Cerebellar cortex (tissue), 1 donor: ENCODE measurements at regions not wholly inside any gene's neighbourhood (a gene's known extent, or its start where the extent isn't known, plus 50 kb on each side); places are given as distances from the start of the nearest gene placed in this dataset.
"Not testable (repeated sequence)": the region's sequence is repeated elsewhere in the genome, so short reads cannot be mapped to it uniquely, and the experiment has no call there.

ENCODE experiments used
- DNase-seq: peaks from one replicate; pipeline ENCODE4 v3.0.0-alpha.2; 2015; ENCODE audit warnings: low spot score

- DNase-seq = no peak
These were observed 55.0 kb upstream of the CXXC4 start for GRCh38 chr4:104549736-104550135.

GRCh38 chr4:104559502-104559901 is 64.8 kb upstream of the CXXC4 start:
- DNase-seq = no peak

GRCh38 chr4:104571341-104571740 is 76.6 kb upstream of the CXXC4 start:
- no peak for DNase-seq

DNA sequence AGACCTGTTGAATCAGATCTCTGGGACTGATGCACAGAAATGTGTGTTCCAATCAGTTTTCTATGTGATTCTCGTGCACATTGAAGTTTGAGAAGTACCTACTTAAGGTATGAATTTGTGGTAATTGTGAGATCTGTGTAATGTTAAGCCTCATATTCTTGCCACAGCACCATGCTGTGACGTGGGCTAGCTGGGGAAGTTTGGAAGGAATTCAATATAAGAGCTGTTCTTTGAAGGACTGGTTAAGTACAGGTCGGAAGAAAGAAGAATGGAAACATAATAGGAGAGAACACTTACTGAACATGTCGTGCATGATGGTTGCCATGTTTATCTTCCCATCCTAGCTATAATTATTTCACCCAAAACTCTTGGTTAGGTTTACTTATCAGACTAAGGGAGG is 79.7 kb upstream of the CXXC4 start:
- no peak for DNase-seq

DNA sequence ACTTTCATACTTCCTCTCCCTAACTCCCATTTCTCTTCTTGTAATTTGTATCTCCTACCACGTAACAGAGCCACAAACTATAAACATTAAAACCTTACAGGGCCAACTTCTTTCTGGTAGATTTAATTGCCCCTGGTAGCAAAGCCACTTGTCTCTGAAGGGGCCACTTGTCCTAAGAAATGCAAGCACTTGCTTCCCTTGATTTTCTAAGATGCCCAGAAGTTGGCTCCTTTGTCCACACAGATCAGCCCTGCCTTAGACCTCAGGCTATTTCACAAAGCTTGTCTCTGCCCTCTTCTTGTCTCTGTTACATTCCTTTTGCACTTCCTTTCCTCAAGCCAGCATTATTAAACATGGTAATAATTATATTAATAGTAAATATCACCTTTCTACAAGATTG is 80.6 kb upstream of the CXXC4 start:
- no peak for DNase-seq

DNA sequence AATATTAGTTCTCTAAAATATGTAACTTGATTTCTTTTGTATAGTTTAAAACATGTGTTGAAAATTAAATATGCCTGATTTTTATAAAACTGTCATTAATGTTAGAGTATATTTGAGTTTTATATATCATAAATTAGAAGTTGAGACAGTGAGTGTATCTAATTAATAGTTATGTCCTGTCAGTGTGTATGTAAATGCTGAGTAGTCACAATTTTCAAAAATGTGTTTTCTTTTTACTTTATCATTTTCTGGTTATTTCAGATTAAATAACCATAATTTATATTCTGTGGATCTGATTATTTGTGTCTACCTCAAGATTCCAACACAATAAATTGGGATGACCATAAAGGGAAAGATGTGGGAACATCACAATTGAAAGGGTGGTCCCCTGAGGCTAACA is 82.7 kb upstream of the CXXC4 start:
- DNase-seq = no peak

DNA sequence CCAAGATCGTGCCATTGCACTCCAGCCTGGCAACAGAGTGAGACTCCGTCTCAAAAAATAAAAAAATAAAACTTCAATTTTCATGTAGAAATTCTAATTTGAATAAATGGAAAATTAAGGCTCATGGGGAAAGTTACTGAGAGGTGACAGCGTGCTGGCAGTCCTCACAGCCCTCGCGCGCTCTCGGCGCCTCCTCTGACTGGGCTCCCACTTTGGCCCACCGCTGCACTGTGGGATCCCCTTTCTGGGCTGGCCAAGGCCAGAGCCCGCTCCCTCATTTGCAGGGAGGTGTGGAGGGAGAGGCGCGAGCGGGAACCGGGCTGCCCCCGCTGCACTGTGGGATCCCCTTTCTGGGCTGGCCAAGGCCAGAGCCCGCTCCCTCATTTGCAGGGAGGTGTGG is 86.8 kb upstream of the CXXC4 start:
- DNase-seq = not testable (repeated sequence)

- not testable (repeated sequence) for DNase-seq
These were observed 87.4 kb upstream of the CXXC4 start for GRCh38 chr4:104582056-104582455.

GRCh38 chr4:104589264-104589868 is 94.7 kb upstream of the CXXC4 start:
- no peak for DNase-seq

- DNase-seq = no peak
These were observed 96.8 kb upstream of the CXXC4 start for GRCh38 chr4:104591510-104591911.

DNA sequence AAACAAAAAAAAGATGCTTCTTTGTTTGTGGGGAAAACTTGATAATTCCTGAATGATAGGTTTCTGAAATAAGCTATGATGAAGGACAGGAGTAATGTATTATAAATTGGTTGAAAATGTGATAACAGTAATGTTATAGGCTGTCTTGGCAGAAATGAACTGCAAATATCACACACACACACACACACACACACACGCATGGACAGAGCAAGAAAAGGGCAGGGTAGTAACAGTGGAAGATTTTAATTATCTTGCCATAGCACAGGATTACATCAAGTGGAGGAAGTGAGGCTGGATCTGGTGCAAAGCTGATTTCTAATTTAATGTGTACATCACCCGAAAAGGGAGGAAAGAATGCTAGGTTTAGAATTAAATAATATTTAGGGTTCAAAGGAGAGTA is 97.5 kb upstream of the CXXC4 start:
- no peak for DNase-seq

DNA sequence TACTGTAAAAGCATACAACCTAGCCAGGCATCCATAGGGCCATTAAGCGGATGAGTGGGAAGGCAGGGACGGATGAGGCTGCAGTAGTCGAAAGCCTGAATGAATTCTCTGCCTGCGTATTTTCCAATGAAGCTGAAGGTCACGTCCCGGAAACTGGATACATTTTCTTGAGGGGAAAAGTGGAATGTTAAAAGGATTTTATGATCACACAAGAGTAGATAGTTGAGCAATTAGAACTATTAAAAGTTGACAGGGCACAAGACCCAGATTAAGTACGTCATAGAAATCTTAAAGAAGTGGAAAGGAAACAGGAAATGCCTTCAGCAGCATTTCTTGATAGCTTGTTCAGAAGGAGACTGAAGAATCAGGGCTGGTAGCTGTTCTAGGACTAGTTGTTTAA is 98.3 kb upstream of the CXXC4 start:
- no peak for DNase-seq

GRCh38 chr4:104596189-104596588 is 101.5 kb upstream of the CXXC4 start:
- no peak for DNase-seq

DNA sequence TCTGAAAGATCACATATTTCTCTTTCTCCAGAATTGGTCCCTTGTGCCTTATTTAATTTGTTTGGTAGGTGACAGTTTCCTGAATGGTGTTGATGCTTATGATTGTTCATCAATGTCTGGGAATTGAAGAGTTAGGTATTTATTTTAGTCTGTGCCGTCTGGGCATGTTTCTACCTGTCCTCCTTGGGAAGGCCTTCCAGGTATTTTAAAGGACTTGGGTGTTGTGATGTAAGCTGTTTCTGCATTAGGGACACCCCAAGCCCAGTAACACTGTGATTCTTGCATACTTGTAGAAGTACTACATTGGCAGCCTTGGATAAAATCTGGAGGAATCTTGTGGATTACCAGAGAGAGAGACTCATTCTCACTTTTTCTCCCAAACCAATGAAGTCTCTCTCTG is 120.8 kb upstream of the CXXC4 start:
- no peak for DNase-seq

DNA sequence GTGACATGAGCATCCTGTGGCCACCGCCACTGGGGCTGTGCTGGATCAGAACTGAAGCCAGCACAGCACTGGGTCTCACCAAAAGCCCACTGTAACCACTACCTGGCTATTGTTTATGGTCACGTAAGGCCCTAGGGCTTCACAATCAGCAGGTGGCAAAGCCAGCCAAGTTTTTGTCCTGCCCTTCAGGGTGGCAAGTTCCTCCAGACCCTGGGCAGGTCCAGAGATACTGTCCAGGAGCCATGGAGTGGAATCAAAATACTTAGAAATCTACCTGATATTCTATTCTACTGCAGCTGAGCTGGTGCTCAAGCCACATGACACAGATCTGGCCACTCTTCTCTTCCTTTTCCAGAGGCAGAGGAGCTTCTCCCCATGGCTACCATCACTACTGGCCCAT is 121.2 kb upstream of the CXXC4 start:
- DNase-seq = no peak

DNA sequence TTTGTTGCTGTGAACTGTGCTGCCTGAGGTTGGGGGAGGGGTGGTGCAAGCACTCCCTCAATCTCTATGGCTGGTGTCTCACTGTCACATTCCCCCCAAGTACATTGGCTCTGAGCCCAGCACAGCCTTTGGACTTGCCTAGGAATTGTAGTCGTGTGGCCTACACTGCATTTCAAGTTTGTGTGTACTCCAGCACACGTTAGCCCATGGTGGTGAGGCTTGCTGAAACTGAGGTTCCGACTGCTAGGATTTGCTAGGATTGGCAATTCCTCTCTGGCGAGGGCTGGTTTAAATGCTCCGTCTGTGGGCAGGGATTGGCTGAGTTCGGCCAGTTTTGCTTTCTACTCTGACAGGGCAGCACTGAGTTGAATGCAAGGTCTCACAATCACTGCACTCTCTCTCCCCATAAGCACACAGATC is 121.7 kb upstream of the CXXC4 start:
- no peak for DNase-seq

GRCh38 chr4:104625706-104626105 is 131.0 kb upstream of the CXXC4 start:
- DNase-seq = no peak

GRCh38 chr4:104629601-104630000 is 134.9 kb upstream of the CXXC4 start:
- DNase-seq = no peak

DNA sequence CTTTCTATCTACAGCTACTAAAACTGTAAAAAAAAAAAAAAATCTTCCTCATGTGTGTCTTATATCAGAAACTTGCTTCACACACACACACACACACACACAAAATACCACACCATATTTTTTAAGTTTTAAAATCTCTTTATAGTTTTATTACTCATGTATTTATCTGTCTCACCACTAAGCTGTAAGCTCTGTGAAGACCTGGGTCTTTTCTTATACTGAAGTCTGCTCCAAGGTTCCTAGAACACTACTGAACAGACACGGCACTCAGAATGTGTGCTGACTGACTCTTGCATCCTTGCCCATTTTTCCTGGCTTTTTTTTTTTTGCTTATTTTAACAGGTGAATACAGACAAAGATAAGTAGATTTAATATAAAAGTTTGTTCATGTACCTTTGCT is 135.6 kb upstream of the CXXC4 start:
- DNase-seq = no peak

DNA sequence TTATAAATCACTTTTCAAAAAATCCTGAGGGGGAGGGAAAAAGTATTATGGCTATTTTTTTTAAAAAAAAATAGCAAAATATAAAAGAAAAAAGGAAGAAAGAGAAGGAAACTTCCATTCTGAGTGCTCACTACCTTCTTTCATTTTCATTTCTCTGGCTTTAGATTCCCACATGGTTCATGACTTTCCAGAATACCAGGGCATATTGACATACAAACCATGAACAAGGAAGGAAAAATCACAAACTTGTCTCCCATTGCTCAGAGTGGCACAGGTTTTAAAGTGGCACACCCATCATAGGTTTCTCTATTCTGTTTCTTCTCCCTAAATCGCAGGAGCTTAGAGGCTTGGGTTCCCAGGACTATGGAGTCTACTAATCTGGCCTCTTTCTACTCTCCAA is 136.3 kb upstream of the CXXC4 start:
- DNase-seq = no peak

- no peak for DNase-seq
These were observed 146.7 kb upstream of the CXXC4 start for GRCh38 chr4:104641418-104641817.

DNA sequence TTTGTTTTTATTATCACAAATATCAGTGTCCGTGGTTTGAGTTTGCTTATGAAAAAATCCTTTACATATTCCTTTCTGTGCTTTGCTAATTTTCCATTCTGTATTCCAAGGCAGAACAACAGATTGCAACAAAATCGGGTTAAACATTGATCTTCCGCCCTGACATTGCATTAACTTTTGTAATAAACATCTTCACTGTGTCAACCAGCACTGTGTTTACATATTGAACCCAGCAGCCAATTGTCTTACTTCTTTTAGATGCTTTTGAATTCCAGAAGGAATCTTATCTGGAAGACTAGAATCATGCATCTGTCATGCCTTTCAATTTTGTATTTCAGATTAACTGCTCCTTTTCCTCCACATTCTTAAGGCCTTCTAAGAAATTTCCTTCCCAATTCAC is 147.8 kb upstream of the CXXC4 start:
- DNase-seq = no peak

- no peak for DNase-seq
These were observed 149.1 kb upstream of the CXXC4 start for GRCh38 chr4:104643805-104644204.

DNA sequence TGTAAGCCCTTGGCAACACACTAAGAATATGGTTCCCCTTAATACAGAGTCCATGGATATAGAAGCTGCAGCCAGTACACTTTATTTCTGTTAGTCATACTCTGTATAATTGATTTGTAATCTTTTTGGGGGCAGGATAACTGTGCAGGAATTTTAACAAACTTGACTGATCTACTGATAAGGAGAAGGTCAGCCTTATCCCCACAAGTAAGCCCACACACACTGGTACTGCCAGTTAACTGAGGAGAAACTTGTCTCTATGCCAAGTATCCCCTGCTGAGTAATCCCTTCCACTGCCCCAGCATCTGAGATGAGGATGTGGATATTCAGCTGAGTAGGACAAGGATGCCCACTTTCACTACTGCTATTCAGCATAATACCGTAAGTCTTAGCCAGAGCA is 154.9 kb upstream of the CXXC4 start:
- DNase-seq = no peak

GRCh38 chr4:104662269-104662668 is 167.6 kb upstream of the CXXC4 start:
- DNase-seq = not testable (repeated sequence)
